SK-N-DZ (cell line): ENCODE measurements at regions not wholly inside any gene's neighbourhood (a gene's known extent, or its start where the extent isn't known, plus 50 kb on each side); places are given as distances from the start of the nearest gene placed in this dataset.
A peak's percentile ranks its signal among the peaks of the same experiment; 100 is the strongest.
"Not testable (repeated sequence)": the region's sequence is repeated elsewhere in the genome, so short reads cannot be mapped to it uniquely, and the experiment has no call there.

Experiments
- DNase-seq: peaks from one replicate; pipeline ENCODE4 v3.0.0-alpha.2; 2015; ENCODE audit warnings: low spot score

- DNase-seq: no peak
These were observed 52.9 kb upstream of the IMP4 start for GRCh38 chr2:130289780-130290179.

- DNase-seq: no peak
These were observed 54.0 kb upstream of the IMP4 start for GRCh38 chr2:130288467-130289403.

- no peak for DNase-seq
These were observed 55.1 kb upstream of the IMP4 start for GRCh38 chr2:130287656-130288026.

- DNase-seq: no peak
These were observed 55.6 kb upstream of the IMP4 start for GRCh38 chr2:130286983-130287655.

- not testable (repeated sequence) for DNase-seq
These were observed 59.3 kb upstream of the IMP4 start for GRCh38 chr2:130283341-130283869.

GRCh38 chr2:130279551-130279950 lies 63.1 kb upstream of the IMP4 start:
- not testable (repeated sequence) for DNase-seq

- DNase-seq: not testable (repeated sequence)
These were observed 70.1 kb upstream of the TUBA3E start for GRCh38 chr2:130268333-130268732.

- not testable (repeated sequence) for DNase-seq
These were observed 69.3 kb upstream of the TUBA3E start for GRCh38 chr2:130267572-130267971.

- DNase-seq: not testable (repeated sequence)
These were observed 68.6 kb upstream of the TUBA3E start for GRCh38 chr2:130266836-130267235.

- peak; percentile 67 for DNase-seq
These were observed 67.5 kb upstream of the TUBA3E start for GRCh38 chr2:130265570-130266247.

- DNase-seq: not testable (repeated sequence)
These were observed 66.7 kb upstream of the TUBA3E start for GRCh38 chr2:130264901-130265320.

- no peak for DNase-seq
These were observed 66.3 kb upstream of the TUBA3E start for GRCh38 chr2:130264501-130264900.

- DNase-seq: no peak
These were observed 65.8 kb upstream of the TUBA3E start for GRCh38 chr2:130264046-130264445.

- DNase-seq: peak; percentile 85
These were observed 65.4 kb upstream of the TUBA3E start for GRCh38 chr2:130263606-130264005.

- peak; percentile 72 for DNase-seq
These were observed 63.9 kb upstream of the TUBA3E start for GRCh38 chr2:130261970-130262760.

GRCh38 chr2:130261099-130261498 lies 62.9 kb upstream of the TUBA3E start:
- DNase-seq: no peak

GRCh38 chr2:130259594-130259993 lies 61.4 kb upstream of the TUBA3E start:
- no peak for DNase-seq

GRCh38 chr2:130258356-130258755 lies 60.1 kb upstream of the TUBA3E start:
- no peak for DNase-seq

GRCh38 chr2:130252880-130253645 lies 54.8 kb upstream of the TUBA3E start:
- DNase-seq: no peak
